Neural progenitor cell (in vitro differentiated cells): ENCODE measurements at regions not wholly inside any gene's neighbourhood (a gene's known extent, or its start where the extent isn't known, plus 50 kb on each side); places are given as distances from the start of the nearest gene placed in this dataset.

Source experiments
- DNase-seq: peaks from one replicate; pipeline ENCODE4 v3.0.0-alpha.2; 2016; ENCODE audit warnings: low spot score
- H2AFZ ChIP-seq: fragments of 200-600 bp; sonication (generic); replicated peaks from 2 replicates; pipeline ENCODE4 v1.6.1; 2016; ENCODE audit warnings: antibody characterized with exemption
- H3F3A ChIP-seq: fragments of 200-600 bp; sonication (generic); 2 replicates; pipeline ENCODE4 v1.6.1; 2016; ENCODE audit warnings: antibody characterized with exemption, low read depth
- H3K27ac ChIP-seq: fragments of 200-600 bp; sonication (generic); 2 replicates; pipeline ENCODE4 v1.5.1; 2016; ENCODE audit warnings: mild to moderate bottlenecking
- H3K27me3 ChIP-seq: fragments of 200-600 bp; sonication (generic); 2 replicates; pipeline ENCODE4 v1.6.1; 2016; ENCODE audit warnings: mild to moderate bottlenecking, moderate library complexity
- H3K36me3 ChIP-seq: fragments of 200-600 bp; sonication (generic); 2 replicates; pipeline ENCODE4 v1.5.1; 2016
- H3K4me1 ChIP-seq: fragments of 200-600 bp; sonication (generic); 2 replicates; pipeline ENCODE4 v1.6.1; 2016; ENCODE audit warnings: mixed run types
- H3K4me2 ChIP-seq: fragments of 200-600 bp; sonication (generic); 2 replicates; pipeline ENCODE4 v1.6.1; 2016
- H3K4me3 ChIP-seq: fragments of 200-600 bp; sonication (generic); 2 replicates; pipeline ENCODE4 v1.5.1; 2016
- H3K79me2 ChIP-seq: fragments of 200-600 bp; sonication (generic); 2 replicates; pipeline ENCODE4 v1.6.1; 2016; ENCODE audit warnings: low read depth
- H3K9ac ChIP-seq: fragments of 200-600 bp; sonication (generic); 2 replicates; pipeline ENCODE4 v1.6.1; 2016
- H3K9me3 ChIP-seq: fragments of 200-600 bp; sonication (generic); 2 replicates; pipeline ENCODE4 v1.5.1; 2016; ENCODE audit warnings: low read depth
- H4K20me1 ChIP-seq: fragments of 200-600 bp; sonication (generic); 2 replicates; pipeline ENCODE4 v1.6.1; 2016; ENCODE audit warnings: low read depth
- H3K27ac Mint-ChIP-seq: 3 replicates; pipeline ENCODE4 v1.8.0; 2021; ENCODE audit warnings: mixed read lengths
- H3K27me3 Mint-ChIP-seq: 2 replicates; pipeline ENCODE4 v1.8.0; 2022; ENCODE audit warnings: low read depth, mild to moderate bottlenecking, inconsistent platforms, moderate library complexity, mixed read lengths; ENCODE audit not compliant: insufficient read depth
- H3K36me3 Mint-ChIP-seq: 3 replicates; pipeline ENCODE4 v1.8.0; 2021; ENCODE audit warnings: mixed read lengths
- H3K4me1 Mint-ChIP-seq: 3 replicates; pipeline ENCODE4 v1.8.0; 2021; ENCODE audit warnings: mixed read lengths
- H3K4me3 Mint-ChIP-seq: 3 replicates; pipeline ENCODE4 v1.8.0; 2021; ENCODE audit warnings: mild to moderate bottlenecking, moderate library complexity, mixed read lengths
- H3K9me3 Mint-ChIP-seq: 3 replicates; pipeline ENCODE4 v1.8.0; 2020; ENCODE audit warnings: mixed read lengths
- CTCF ChIP-seq: fragments of 200-600 bp; sonication (generic); IDR thresholded peaks from 2 replicates; pipeline ENCODE4 v1.5.1; 2017; ENCODE audit warnings: antibody characterized with exemption, mild to moderate bottlenecking
- EZH2 ChIP-seq: fragments of 200-600 bp; sonication (generic); IDR thresholded peaks from 2 replicates; pipeline ENCODE4 v1.6.1; 2017; ENCODE audit warnings: antibody characterized with exemption, mild to moderate bottlenecking, moderate library complexity
- EZH2phosphoT487 ChIP-seq: fragments of 200-600 bp; sonication (generic); IDR thresholded peaks from 2 replicates; pipeline ENCODE4 v1.6.1; 2017; ENCODE audit warnings: antibody characterized with exemption

- H3K9ac ChIP-seq = no peak overlapping the region
- H2AFZ ChIP-seq = no peak overlapping the region
- no peak for TF ChIP-seq EZH2
- no peak for TF ChIP-seq EZH2phosphoT487
- no peak for TF ChIP-seq CTCF
- peaks cover 12% of the 10 kb centered on the region for H3K4me1 ChIP-seq
- no peaks in the 10 kb centered on the region for H3K9me3 ChIP-seq
- H3K36me3 ChIP-seq = no peaks in the 10 kb centered on the region
- DNase-seq = no peak
- H3K4me2 ChIP-seq = no peak overlapping the region
- no peaks in the 10 kb centered on the region for H3F3A ChIP-seq
- H3K27ac ChIP-seq = no peak overlapping the region
- Mint-ChIP-seq H3K9me3 (no peaks in the 10 kb centered on the region), H3K36me3 (no peaks in the 10 kb centered on the region), H3K27ac (no peak overlapping the region), H3K27me3 (no peaks in the 10 kb centered on the region), H3K4me3 (no peak overlapping the region), H3K4me1 (peaks cover 9% of the 10 kb centered on the region)
- H4K20me1 ChIP-seq = no peaks in the 10 kb centered on the region
- no peaks in the 10 kb centered on the region for H3K27me3 ChIP-seq
- no peaks in the 10 kb centered on the region for H3K79me2 ChIP-seq
- H3K4me3 ChIP-seq = no peak overlapping the region
Measured at GRCh38 chr2:53286345-53286744, 481.3 kb upstream of the CHAC2 start.

DNA sequence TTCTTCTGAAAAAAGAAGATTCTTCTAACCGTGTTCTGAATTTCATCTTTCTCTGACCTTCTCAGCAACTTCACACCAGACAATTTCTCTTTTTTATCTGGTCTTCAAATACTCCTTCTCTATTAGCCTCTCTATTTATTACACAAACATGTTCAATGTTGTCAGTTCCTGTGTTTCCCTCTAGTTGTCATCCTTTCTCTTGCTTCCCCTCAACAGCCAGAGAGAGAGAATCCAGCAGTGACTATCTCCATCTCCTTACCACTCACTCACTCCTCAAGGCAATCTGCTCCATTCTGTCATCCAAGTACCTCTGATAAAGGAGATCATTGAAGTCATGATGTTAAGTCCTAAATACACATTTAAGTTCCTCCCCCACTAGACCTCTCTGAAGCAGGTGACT is 491.9 kb upstream of the CHAC2 start:
- Histone ChIP-seq H3F3A (no peaks in the 10 kb centered on the region), H3K27ac (no peak overlapping the region), H3K9ac (no peak overlapping the region), H4K20me1 (no peaks in the 10 kb centered on the region), H3K36me3 (no peaks in the 10 kb centered on the region), H3K4me1 (no peaks in the 10 kb centered on the region), H3K9me3 (no peaks in the 10 kb centered on the region), H3K4me2 (no peak overlapping the region), H2AFZ (no peak overlapping the region), H3K4me3 (no peak overlapping the region), H3K27me3 (no peaks in the 10 kb centered on the region), H3K79me2 (no peaks in the 10 kb centered on the region)
- Mint-ChIP-seq H3K4me1 (no peaks in the 10 kb centered on the region), H3K27me3 (no peaks in the 10 kb centered on the region), H3K36me3 (no peaks in the 10 kb centered on the region), H3K4me3 (no peak overlapping the region), H3K27ac (no peak overlapping the region), H3K9me3 (peaks cover 6% of the 10 kb centered on the region)
- no peak for TF ChIP-seq EZH2phosphoT487
- TF ChIP-seq CTCF = no peak
- no peak for TF ChIP-seq EZH2
- no peak for DNase-seq

DNA sequence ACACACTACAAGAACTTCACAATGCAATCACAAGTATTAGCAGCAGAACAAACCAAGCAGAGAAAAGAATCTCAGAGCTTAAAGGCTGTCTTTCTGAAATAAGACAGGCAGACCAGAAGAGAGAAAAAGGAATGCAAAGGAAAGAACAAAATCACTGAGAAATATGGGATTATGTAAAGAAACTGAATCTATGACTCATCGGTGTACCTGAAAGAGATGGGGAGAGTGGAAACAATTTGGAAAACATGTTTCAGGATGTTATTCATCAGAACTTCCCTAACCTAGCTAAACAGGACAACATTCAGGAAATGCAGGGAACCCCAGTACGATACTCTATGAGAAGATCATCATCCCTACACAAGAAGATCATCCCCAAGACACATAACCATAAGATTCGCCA is 499.0 kb upstream of the CHAC2 start:
- H3K4me3 Mint-ChIP-seq = no peak overlapping the region
- H3K27me3 ChIP-seq = no peaks in the 10 kb centered on the region
- no peak overlapping the region for H3K27ac ChIP-seq
- H3K27me3 Mint-ChIP-seq = no peaks in the 10 kb centered on the region
- H3K79me2 ChIP-seq = no peaks in the 10 kb centered on the region
- DNase-seq = no peak
- TF ChIP-seq EZH2 = no peak
- no peak for TF ChIP-seq EZH2phosphoT487
- TF ChIP-seq CTCF = no peak
- H3K36me3 ChIP-seq = no peaks in the 10 kb centered on the region
- no peak overlapping the region for H3K9ac ChIP-seq
- no peaks in the 10 kb centered on the region for H3K36me3 Mint-ChIP-seq
- no peaks in the 10 kb centered on the region for H3K9me3 ChIP-seq
- no peak overlapping the region for H3K4me3 ChIP-seq
- H3K27ac Mint-ChIP-seq = no peak overlapping the region
- no peaks in the 10 kb centered on the region for H4K20me1 ChIP-seq
- H3K9me3 Mint-ChIP-seq = peaks cover 9% of the 10 kb centered on the region
- no peaks in the 10 kb centered on the region for H3F3A ChIP-seq
- H3K4me1 ChIP-seq = peaks cover 11% of the 10 kb centered on the region
- H2AFZ ChIP-seq = peak overlapping the region; percentile 72
- no peak overlapping the region for H3K4me2 ChIP-seq
- peaks cover 11% of the 10 kb centered on the region for H3K4me1 Mint-ChIP-seq

DNA sequence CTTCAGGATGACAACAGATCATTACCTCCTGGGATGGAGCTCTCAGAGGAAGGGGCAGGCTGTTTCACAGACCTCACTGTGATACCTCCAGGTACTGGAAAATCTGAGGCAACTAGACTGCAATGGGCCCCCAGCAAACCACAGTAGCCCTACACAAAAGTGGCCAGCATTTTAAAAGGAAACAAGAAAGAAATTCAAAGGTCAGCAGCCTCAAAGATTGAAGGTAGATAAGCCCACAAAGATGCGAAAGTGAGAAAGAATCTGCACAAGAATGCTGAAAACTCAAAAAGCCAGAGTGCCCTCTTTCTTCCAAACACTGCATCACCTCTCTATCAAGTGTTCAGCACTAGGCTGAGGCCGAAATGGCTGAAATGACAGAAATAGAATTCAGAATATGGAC is 499.5 kb upstream of the CHAC2 start:
- Histone ChIP-seq H3K27ac (no peak overlapping the region), H3F3A (no peaks in the 10 kb centered on the region), H3K4me1 (peaks cover 11% of the 10 kb centered on the region), H3K36me3 (no peaks in the 10 kb centered on the region), H3K79me2 (no peaks in the 10 kb centered on the region), H3K27me3 (no peaks in the 10 kb centered on the region), H3K9ac (no peak overlapping the region), H3K4me2 (no peak overlapping the region), H3K4me3 (no peak overlapping the region), H3K9me3 (no peaks in the 10 kb centered on the region), H4K20me1 (no peaks in the 10 kb centered on the region), H2AFZ (peak overlapping the region; percentile 72)
- DNase-seq = peak; percentile 37
- Mint-ChIP-seq H3K36me3 (no peaks in the 10 kb centered on the region), H3K4me1 (peaks cover 11% of the 10 kb centered on the region), H3K4me3 (no peak overlapping the region), H3K27me3 (no peaks in the 10 kb centered on the region), H3K27ac (no peak overlapping the region), H3K9me3 (peaks cover 9% of the 10 kb centered on the region)
- TF ChIP-seq EZH2 (no peak), CTCF (peak; percentile 46)
